Esophagus muscularis mucosa (tissue), 4 donors: ENCODE measurements at regions not wholly inside any gene's neighbourhood (a gene's known extent, or its start where the extent isn't known, plus 50 kb on each side); places are given as distances from the start of the nearest gene placed in this dataset.

Experiments
- DNase-seq: peaks from one replicate; pipeline ENCODE4 v3.0.0-alpha.2; 2017; ENCODE audit errors: extremely low spot score
- H3K27ac ChIP-seq, 4 donors: fragments of 200-600 bp; sonication (generic); replicated peaks in 1 of 4; 1 replicate in 3 of 4; 2 replicates in 1 of 4; pipeline ENCODE4 v1.5.1; 2016 to 2019; ENCODE audit warnings: mild to moderate bottlenecking in 1 of 4
- H3K27me3 ChIP-seq, 4 donors: fragments of 200-600 bp; sonication (generic); one replicate each; pipeline versions ENCODE4 v1.5.1 to v1.6.0; 2016 to 2019
- H3K36me3 ChIP-seq, 4 donors: fragments of 200-600 bp; sonication (generic); one replicate each; pipeline ENCODE4 v1.5.1; 2016 to 2019
- H3K4me1 ChIP-seq, 4 donors: fragments of 200-600 bp; sonication (generic); one replicate each; pipeline ENCODE4 v1.5.1; 2016 to 2019
- H3K4me3 ChIP-seq, 4 donors: fragments of 200-600 bp; sonication (generic); 1 replicate in 2 of 4; 2 replicates in 2 of 4; pipeline ENCODE4 v1.5.1; 2016 to 2019; ENCODE audit warnings: mild to moderate bottlenecking in 4 of 4, moderate library complexity in 1 of 4
- H3K9me3 ChIP-seq, 4 donors: fragments of 200-600 bp; sonication (generic); 1 replicate in 3 of 4; 2 replicates in 1 of 4; pipeline ENCODE4 v1.5.1; 2016 to 2019
- EP300 ChIP-seq: sonication (generic); formaldehyde crosslinking; IDR thresholded peaks from one replicate; pipeline ENCODE4 v1.6.1; 2017; ENCODE audit warnings: antibody characterized with exemption
- POLR2A ChIP-seq: fragments of 450-650 bp; IDR thresholded peaks from one replicate; pipeline ENCODE4 v1.6.1; 2017; ENCODE audit warnings: antibody characterized with exemption, moderate library complexity, mild to moderate bottlenecking, low read depth
- POLR2AphosphoS5 ChIP-seq, 2 donors: sonication (generic); formaldehyde crosslinking; IDR thresholded peaks; one replicate each; pipeline ENCODE4 v1.6.1; 2017; ENCODE audit warnings: antibody characterized with exemption in 2 of 2
- WGBS: methylation state at CpG from one replicate; pipeline ENCODE4 v1.1.5; 2018; 5-methylcytosine and 5-hydroxymethylcytosine counted together
- intact Hi-C: fragments of 100-400 bp; cut with DNase I; formaldehyde crosslinking; loops from one replicate; pipeline ENCODE4 v1.15.1; 2023
- TF ChIP-seq, protein P1 (sequence below), 3 experiments: fragments of 200-600 bp in 2 of 3; fragments of 450-650 bp in 1 of 3; sonication (generic) in 2 of 3; IDR thresholded peaks; one replicate each; pipeline ENCODE4 v1.5.1; 2017 to 2019; ENCODE audit warnings: antibody characterized with exemption in 3 of 3, mild to moderate bottlenecking in 2 of 3, moderate library complexity in 1 of 3

DNA sequence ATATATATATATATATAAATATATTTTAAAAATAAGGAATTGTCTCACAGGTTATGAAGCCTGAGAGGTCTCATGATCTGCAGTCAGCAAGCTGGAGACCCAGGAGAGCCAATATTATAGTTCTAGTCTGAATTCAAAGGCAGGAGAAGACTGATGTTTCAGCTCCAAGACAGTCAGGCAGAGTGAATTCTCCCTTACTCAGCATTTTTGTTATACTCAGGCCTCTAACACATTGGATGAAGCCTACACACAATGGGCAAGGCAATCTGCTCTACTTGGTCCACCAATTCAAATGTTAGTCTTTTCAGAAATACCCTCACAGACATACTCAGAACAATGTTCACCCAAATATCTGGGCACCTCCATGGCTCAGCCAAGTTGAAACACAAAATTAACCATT lies 157.2 kb downstream of the GOLIM4 start:
- TF ChIP-seq POLR2A (no peak), EP300 (no peak), POLR2AphosphoS5 (IDR thresholded peaks at IDR 0.05) (no peak)
- TF ChIP-seq, protein P1, sequence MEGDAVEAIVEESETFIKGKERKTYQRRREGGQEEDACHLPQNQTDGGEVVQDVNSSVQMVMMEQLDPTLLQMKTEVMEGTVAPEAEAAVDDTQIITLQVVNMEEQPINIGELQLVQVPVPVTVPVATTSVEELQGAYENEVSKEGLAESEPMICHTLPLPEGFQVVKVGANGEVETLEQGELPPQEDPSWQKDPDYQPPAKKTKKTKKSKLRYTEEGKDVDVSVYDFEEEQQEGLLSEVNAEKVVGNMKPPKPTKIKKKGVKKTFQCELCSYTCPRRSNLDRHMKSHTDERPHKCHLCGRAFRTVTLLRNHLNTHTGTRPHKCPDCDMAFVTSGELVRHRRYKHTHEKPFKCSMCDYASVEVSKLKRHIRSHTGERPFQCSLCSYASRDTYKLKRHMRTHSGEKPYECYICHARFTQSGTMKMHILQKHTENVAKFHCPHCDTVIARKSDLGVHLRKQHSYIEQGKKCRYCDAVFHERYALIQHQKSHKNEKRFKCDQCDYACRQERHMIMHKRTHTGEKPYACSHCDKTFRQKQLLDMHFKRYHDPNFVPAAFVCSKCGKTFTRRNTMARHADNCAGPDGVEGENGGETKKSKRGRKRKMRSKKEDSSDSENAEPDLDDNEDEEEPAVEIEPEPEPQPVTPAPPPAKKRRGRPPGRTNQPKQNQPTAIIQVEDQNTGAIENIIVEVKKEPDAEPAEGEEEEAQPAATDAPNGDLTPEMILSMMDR (IDR thresholded peaks at IDR 0.05) = no peak
- Histone ChIP-seq H3K4me3 (no peak overlapping the region), H3K27ac (no peak overlapping the region), H3K27me3 (no peaks in the 10 kb centered on the region), H3K36me3 (no peaks in the 10 kb centered on the region), H3K4me1 (peaks cover 0 to 12% (median 6%) of the 10 kb centered on the region in 4 donors), H3K9me3 (no peaks in the 10 kb centered on the region)
- intact Hi-C loops = no loop called here
- DNase-seq = no peak

DNA sequence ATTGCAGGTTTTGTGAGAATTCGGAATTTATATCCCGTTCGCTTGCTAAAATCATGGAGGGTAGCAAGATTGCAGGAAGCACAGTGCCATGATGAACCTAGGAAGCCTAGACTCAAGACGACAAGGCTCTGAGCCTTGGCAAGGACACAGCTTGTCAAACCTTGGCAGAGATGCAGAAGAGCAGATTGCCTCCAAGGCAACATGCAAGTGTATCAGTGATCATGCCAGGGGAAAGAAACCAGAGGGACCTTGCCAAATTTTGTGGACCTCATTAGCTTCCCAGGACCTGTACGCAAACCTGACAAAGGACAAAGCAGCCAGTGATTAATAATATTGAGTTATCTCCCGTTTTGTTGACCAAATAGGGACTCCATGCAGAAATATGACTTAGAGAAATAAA lies 159.7 kb downstream of the GOLIM4 start:
- Histone ChIP-seq H3K36me3 (no peaks in the 10 kb centered on the region), H3K27me3 (no peaks in the 10 kb centered on the region), H3K27ac (peak overlapping the region in 2 of 4 donors; percentile 27 to 39), H3K9me3 (no peaks in the 10 kb centered on the region), H3K4me3 (no peak overlapping the region), H3K4me1 (peaks cover 0 to 12% (median 6%) of the 10 kb centered on the region in 4 donors)
- no peak for TF ChIP-seq POLR2A
- 62% methylated on average over 6 of the region's 6 CpGs for WGBS
- intact Hi-C loops = no loop called here
- no peak for DNase-seq

DNA sequence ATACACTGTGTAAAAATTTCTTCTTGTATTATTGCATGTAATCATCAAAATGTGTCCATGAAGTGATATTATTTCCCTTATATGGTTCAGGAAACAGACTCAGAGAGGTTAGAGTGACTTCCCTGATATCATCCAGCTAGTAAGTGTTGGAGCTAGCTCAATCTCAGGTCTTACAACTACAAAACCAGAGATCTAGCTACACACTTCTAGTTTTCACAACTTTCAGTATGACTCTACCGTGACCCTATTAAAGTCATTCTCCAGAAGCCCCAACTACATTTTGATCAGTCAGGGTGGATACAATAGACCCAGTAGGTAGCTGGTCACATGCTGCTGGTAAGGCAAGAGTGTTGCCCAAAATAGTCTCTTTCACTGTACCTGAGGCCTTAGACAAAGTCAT lies 165.3 kb downstream of the GOLIM4 start:
- intact Hi-C loops = no loop called here
- 91% methylated on average over 1 of the region's 1 CpG for WGBS
- H3K36me3 ChIP-seq = no peaks in the 10 kb centered on the region
- H3K27me3 ChIP-seq = no peaks in the 10 kb centered on the region
- peaks cover 4 to 14% (median 12%) of the 10 kb centered on the region in 4 donors for H3K4me1 ChIP-seq
- TF ChIP-seq, protein P1 (IDR thresholded peaks at IDR 0.05) = no peak
- no peak for TF ChIP-seq POLR2AphosphoS5 (IDR thresholded peaks at IDR 0.05)
- no peak for TF ChIP-seq EP300
- H3K27ac ChIP-seq = peak overlapping the region in 1 of 4 donors; percentile 24
- no peaks in the 10 kb centered on the region for H3K9me3 ChIP-seq
- H3K4me3 ChIP-seq = no peak overlapping the region
- no peak for DNase-seq

DNA sequence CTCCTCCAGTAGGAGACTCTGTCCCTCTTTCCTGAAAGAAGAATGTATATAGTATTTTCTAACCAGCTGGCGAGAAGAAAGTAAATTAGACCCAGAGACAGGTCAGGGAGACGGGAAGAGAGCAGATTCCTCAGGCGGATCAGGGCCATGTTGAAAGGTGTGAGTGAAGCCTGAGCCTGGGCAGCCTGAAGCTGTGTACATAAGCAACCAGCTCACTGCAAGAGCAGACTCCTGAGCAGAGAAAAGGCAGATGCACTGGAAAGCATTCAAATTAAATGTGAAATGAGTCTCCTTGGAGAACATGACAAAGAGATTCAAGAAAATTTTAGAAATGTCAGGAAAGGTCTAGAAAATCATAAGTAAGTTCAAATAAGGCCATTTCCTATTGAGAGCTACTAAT lies 165.8 kb downstream of the GOLIM4 start:
- WGBS = 43% methylated on average over 3 of the region's 3 CpGs
- TF ChIP-seq EP300 (no peak), POLR2A (no peak), POLR2AphosphoS5 (IDR thresholded peaks at IDR 0.05) (no peak)
- TF ChIP-seq, protein P1 (IDR thresholded peaks at IDR 0.05) = no peak
- H3K9me3 ChIP-seq = no peaks in the 10 kb centered on the region

DNA sequence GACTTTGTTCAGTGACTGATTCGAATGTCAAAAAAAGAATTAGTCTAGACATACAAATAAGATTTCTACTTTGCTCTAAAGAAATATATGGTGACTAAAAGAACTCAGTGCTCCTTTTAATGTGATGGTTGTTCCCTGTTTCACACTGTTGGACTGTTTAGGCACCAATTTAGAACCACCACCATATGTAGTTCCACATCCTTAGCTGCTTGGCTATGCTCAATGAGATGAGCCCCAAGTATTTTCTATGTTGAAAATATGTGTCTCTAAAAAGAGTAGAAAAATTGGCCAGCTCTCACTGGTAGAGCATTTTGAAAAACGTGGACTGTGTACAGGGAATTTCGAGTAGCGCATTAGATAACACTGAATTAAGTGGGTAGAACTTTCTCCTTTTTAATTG lies 167.3 kb downstream of the GOLIM4 start:
- H3K27me3 ChIP-seq = no peaks in the 10 kb centered on the region
- no peak for TF ChIP-seq POLR2A
- TF ChIP-seq POLR2AphosphoS5 (IDR thresholded peaks at IDR 0.05) = no peak
- no peak for TF ChIP-seq EP300
- no peak overlapping the region for H3K4me3 ChIP-seq
- H3K4me1 ChIP-seq = peaks cover 4 to 14% (median 12%) of the 10 kb centered on the region in 4 donors
- DNase-seq = no peak
- intact Hi-C loops = loop anchor here (10.0 kb wide), 1 partner anchor 96 kb away; no protein-coding TSS in a partner anchor
- WGBS = 84% methylated on average over 4 of the region's 4 CpGs
- no peak overlapping the region for H3K27ac ChIP-seq
- H3K9me3 ChIP-seq = no peaks in the 10 kb centered on the region
- no peaks in the 10 kb centered on the region for H3K36me3 ChIP-seq

More for the DNA sequence above, 165.8 kb downstream of the GOLIM4 start:
- DNase-seq = no peak
- Histone ChIP-seq H3K27ac (peak overlapping the region in 2 of 4 donors; percentile 24 to 32), H3K27me3 (no peaks in the 10 kb centered on the region), H3K4me1 (peaks cover 4 to 14% (median 12%) of the 10 kb centered on the region in 4 donors), H3K36me3 (no peaks in the 10 kb centered on the region), H3K4me3 (no peak overlapping the region)
- intact Hi-C loops = loop anchor here (10.0 kb wide), 1 partner anchor 95 kb away; no protein-coding TSS in a partner anchor

DNA sequence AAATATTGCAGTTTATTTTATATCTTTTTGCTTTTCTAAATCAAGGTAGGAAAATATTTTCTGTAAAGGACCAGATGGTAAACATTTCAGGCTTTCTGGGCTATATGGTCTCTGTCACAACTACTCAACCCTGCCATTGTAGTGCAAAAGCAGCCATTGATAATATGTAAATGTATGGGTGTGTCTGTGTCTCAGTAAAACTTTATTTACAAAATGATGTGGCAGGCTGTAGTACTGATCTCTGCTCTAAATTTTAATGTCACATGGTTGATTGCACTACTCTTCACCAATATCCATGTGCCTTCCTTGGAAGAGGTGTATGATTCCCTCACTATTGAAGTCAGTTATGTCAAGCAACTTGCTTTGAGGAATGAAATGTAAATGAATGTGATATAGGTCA lies 175.0 kb downstream of the GOLIM4 start:
- intact Hi-C loops = loop anchor here (10.0 kb wide), 1 partner anchor 104 kb away; no protein-coding TSS in a partner anchor
- peaks cover 0 to 4% (median 0%) of the 10 kb centered on the region in 4 donors for H3K4me1 ChIP-seq
- H3K4me3 ChIP-seq = no peak overlapping the region
- H3K36me3 ChIP-seq = peaks cover 0 to 3% (median 0%) of the 10 kb centered on the region in 4 donors
- no peak for DNase-seq
- H3K27ac ChIP-seq = no peak overlapping the region
- no peaks in the 10 kb centered on the region for H3K9me3 ChIP-seq
- TF ChIP-seq EP300 = no peak
- TF ChIP-seq POLR2AphosphoS5 (IDR thresholded peaks at IDR 0.05) = no peak
- TF ChIP-seq, protein P1 (IDR thresholded peaks at IDR 0.05) = no peak
- TF ChIP-seq POLR2A = no peak
- no peaks in the 10 kb centered on the region for H3K27me3 ChIP-seq
